Neural cell (in vitro differentiated cells): ENCODE measurements at regions not wholly inside any gene's neighbourhood (a gene's known extent, or its start where the extent isn't known, plus 50 kb on each side); places are given as distances from the start of the nearest gene placed in this dataset.

Experiments
- CTCF ChIP-seq: fragments of 450-650 bp; IDR thresholded peaks from 2 replicates; pipeline ENCODE4 v1.5.1; 2014; ENCODE audit warnings: antibody characterized with exemption, mild to moderate bottlenecking, moderate library complexity; ENCODE audit not compliant: poor library complexity, severe bottlenecking
- EZH2 ChIP-seq: fragments of 200-600, 300-800 bp; shearing (Covaris generic), sonication (generic); IDR thresholded peaks from 2 replicates; pipeline ENCODE4 v1.6.1; 2014; ENCODE audit warnings: antibody characterized with exemption, low read length, borderline replicate concordance, mild to moderate bottlenecking; ENCODE audit not compliant: insufficient read depth, poor library complexity, severe bottlenecking
- TF ChIP-seq, protein P1 (sequence below): IDR thresholded peaks from 2 replicates; pipeline ENCODE4 v1.6.1; 2012; ENCODE audit warnings: borderline replicate concordance

- TF ChIP-seq CTCF (no peak), EZH2 (no peak)
- TF ChIP-seq, protein P1, sequence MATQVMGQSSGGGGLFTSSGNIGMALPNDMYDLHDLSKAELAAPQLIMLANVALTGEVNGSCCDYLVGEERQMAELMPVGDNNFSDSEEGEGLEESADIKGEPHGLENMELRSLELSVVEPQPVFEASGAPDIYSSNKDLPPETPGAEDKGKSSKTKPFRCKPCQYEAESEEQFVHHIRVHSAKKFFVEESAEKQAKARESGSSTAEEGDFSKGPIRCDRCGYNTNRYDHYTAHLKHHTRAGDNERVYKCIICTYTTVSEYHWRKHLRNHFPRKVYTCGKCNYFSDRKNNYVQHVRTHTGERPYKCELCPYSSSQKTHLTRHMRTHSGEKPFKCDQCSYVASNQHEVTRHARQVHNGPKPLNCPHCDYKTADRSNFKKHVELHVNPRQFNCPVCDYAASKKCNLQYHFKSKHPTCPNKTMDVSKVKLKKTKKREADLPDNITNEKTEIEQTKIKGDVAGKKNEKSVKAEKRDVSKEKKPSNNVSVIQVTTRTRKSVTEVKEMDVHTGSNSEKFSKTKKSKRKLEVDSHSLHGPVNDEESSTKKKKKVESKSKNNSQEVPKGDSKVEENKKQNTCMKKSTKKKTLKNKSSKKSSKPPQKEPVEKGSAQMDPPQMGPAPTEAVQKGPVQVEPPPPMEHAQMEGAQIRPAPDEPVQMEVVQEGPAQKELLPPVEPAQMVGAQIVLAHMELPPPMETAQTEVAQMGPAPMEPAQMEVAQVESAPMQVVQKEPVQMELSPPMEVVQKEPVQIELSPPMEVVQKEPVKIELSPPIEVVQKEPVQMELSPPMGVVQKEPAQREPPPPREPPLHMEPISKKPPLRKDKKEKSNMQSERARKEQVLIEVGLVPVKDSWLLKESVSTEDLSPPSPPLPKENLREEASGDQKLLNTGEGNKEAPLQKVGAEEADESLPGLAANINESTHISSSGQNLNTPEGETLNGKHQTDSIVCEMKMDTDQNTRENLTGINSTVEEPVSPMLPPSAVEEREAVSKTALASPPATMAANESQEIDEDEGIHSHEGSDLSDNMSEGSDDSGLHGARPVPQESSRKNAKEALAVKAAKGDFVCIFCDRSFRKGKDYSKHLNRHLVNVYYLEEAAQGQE: no peak
Observed at GRCh38 chr5:153039501-153039900, 451.0 kb upstream of the GRIA1 start.
